Mesenchymal stem cell (in vitro differentiated cells and primary cell): ENCODE measurements at regions not wholly inside any gene's neighbourhood (a gene's known extent, or its start where the extent isn't known, plus 50 kb on each side); places are given as distances from the start of the nearest gene placed in this dataset.

ENCODE experiments used
- DNase-seq: peaks from one replicate; pipeline ENCODE4 v3.0.0-alpha.2; 2013
- H2AFZ ChIP-seq: one replicate; pipeline ENCODE4 v1.6.1; 2013; ENCODE audit warnings: low read depth, mild to moderate bottlenecking, control low read depth, inconsistent platforms, low read length, moderate library complexity
- H2AK5ac ChIP-seq: 2 replicates; pipeline ENCODE4 v1.6.1; 2013; ENCODE audit warnings: low read length, moderate library complexity, mild to moderate bottlenecking, inconsistent platforms; ENCODE audit not compliant: severe bottlenecking
- H2BK120ac ChIP-seq: one replicate; pipeline ENCODE4 v1.6.1; 2013; ENCODE audit warnings: low read depth, mild to moderate bottlenecking, inconsistent platforms, low read length, moderate library complexity
- H2BK12ac ChIP-seq, 2 experiments: one replicate each; pipeline ENCODE4 v1.6.1; 2013; ENCODE audit warnings: inconsistent platforms in 2 of 2, low read length in 2 of 2, mild to moderate bottlenecking in 2 of 2, moderate library complexity in 2 of 2, control low read depth in 1 of 2
- H2BK15ac ChIP-seq: one replicate; pipeline ENCODE4 v1.6.1; 2013; ENCODE audit warnings: mild to moderate bottlenecking, low read depth, inconsistent platforms; ENCODE audit not compliant: poor library complexity, severe bottlenecking
- H2BK5ac ChIP-seq: 2 replicates; pipeline ENCODE4 v1.6.1; 2013; ENCODE audit warnings: low read depth, mild to moderate bottlenecking, low read length, control low read depth, inconsistent platforms; ENCODE audit not compliant: poor library complexity, severe bottlenecking
- H3K14ac ChIP-seq, 2 experiments: one replicate each; pipeline ENCODE4 v1.6.1; 2013; ENCODE audit warnings: inconsistent platforms in 2 of 2, low read length in 2 of 2, control low read depth in 1 of 2, mild to moderate bottlenecking in 1 of 2, moderate library complexity in 1 of 2
- H3K18ac ChIP-seq, 2 experiments: one replicate each; pipeline ENCODE4 v1.6.1; 2013; ENCODE audit warnings: inconsistent platforms in 2 of 2, low read length in 2 of 2, control low read depth in 1 of 2, low read depth in 1 of 2, mild to moderate bottlenecking in 1 of 2
- H3K23ac ChIP-seq, 2 experiments: one replicate each; pipeline ENCODE4 v1.6.1; 2013; ENCODE audit warnings: inconsistent platforms in 2 of 2, low read length in 2 of 2, mild to moderate bottlenecking in 2 of 2, moderate library complexity in 2 of 2, control low read depth in 1 of 2
- H3K27ac ChIP-seq: 2 replicates; pipeline ENCODE4 v1.5.1; 2013; ENCODE audit warnings: mild to moderate bottlenecking, moderate library complexity, low read length, control low read depth, inconsistent platforms; ENCODE audit not compliant: poor library complexity, severe bottlenecking
- H3K27me3 ChIP-seq, 2 experiments: 2 replicates each; pipeline versions ENCODE4 v1.6.1 to v1.7.0; 2013; ENCODE audit warnings: low read length in 2 of 2, mild to moderate bottlenecking in 2 of 2, moderate library complexity in 2 of 2, control low read depth in 1 of 2, inconsistent platforms in 1 of 2; ENCODE audit not compliant: control insufficient read depth in 1 of 2, insufficient read depth in 1 of 2
- H3K36me3 ChIP-seq, 2 experiments: 2 replicates each; pipeline versions ENCODE4 v1.6.1 to v1.7.0; 2013; ENCODE audit warnings: low read length in 2 of 2, control low read depth in 1 of 2, inconsistent platforms in 1 of 2, low read depth in 1 of 2, mild to moderate bottlenecking in 1 of 2; ENCODE audit not compliant: insufficient read depth in 2 of 2, control insufficient read depth in 1 of 2
- H3K4ac ChIP-seq, 2 experiments: one replicate each; pipeline ENCODE4 v1.6.1; 2013; ENCODE audit warnings: inconsistent platforms in 2 of 2, low read length in 2 of 2, mild to moderate bottlenecking in 2 of 2, moderate library complexity in 2 of 2, control low read depth in 1 of 2, low read depth in 1 of 2
- H3K4me1 ChIP-seq: 2 replicates; pipeline ENCODE4 v1.6.1; 2013; ENCODE audit warnings: low read depth, low read length, control low read depth; ENCODE audit not compliant: control insufficient read depth, insufficient read depth
- H3K4me2 ChIP-seq: 2 replicates; pipeline ENCODE4 v1.6.1; 2013; ENCODE audit warnings: low read length, mild to moderate bottlenecking, inconsistent platforms; ENCODE audit not compliant: poor library complexity, severe bottlenecking
- H3K4me3 ChIP-seq, 2 experiments: 2 replicates each; pipeline versions ENCODE4 v1.5.1 to v1.7.0; 2013; ENCODE audit warnings: low read length in 2 of 2, mild to moderate bottlenecking in 2 of 2, control low read depth in 1 of 2, low read depth in 1 of 2; ENCODE audit not compliant: insufficient read depth in 1 of 2
- H3K79me1 ChIP-seq: replicated peaks from 2 replicates; pipeline ENCODE4 v1.6.1; 2013; ENCODE audit warnings: mild to moderate bottlenecking, control low read depth, low read length, inconsistent platforms; ENCODE audit not compliant: poor library complexity, severe bottlenecking
- H3K9ac ChIP-seq: 2 replicates; pipeline ENCODE4 v1.7.0; 2013; ENCODE audit warnings: mild to moderate bottlenecking, low read length, moderate library complexity
- H3K9me3 ChIP-seq: 2 replicates; pipeline ENCODE4 v1.7.0; 2013; ENCODE audit warnings: mild to moderate bottlenecking, low read length; ENCODE audit not compliant: control insufficient read depth
- H4K8ac ChIP-seq: one replicate; pipeline ENCODE4 v1.6.1; 2013; ENCODE audit warnings: inconsistent platforms, mild to moderate bottlenecking, low read length, moderate library complexity
- H4K91ac ChIP-seq: one replicate; pipeline ENCODE4 v1.6.1; 2013; ENCODE audit warnings: mild to moderate bottlenecking, low read length, inconsistent platforms
- WGBS: methylation state at CpG from one replicate; pipeline ENCODE4 v1.1.7; 2013; ENCODE audit warnings: mixed read lengths; 5-methylcytosine and 5-hydroxymethylcytosine counted together

DNA sequence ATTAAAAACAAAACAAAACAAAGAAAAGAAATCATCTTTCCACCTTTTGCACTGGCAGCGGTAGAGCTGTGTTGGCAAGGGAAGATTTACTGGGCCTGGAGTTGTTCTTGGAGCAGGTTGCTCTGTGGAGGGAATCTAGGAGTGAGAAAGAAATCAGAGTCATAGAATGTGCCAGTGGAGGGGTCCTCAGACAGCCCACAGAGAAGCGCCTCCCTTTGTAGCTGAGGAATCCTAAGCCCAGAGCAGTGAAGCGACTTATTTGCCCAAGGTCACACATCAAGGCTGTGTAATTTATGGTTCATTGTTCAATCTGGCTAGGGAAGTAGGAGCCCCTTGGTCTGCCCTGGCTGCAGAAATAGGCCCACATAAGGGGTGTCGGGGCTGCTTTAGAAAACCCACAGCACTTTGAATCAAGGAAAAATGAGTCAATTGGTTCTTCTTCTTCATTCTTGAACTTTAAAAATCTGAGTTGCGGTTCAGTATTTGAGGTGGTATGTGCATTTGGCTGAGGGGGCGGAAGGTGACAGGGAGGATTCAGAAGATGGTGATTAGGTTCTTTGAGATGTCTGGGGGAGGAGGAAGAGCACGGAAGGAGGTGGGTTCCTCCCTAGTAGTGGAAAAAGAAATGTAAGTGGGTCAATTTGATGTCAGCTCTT, 253.7 kb downstream of the PTEN start:
- Histone ChIP-seq H2AFZ (no peak overlapping the region), H3K36me3 (no peaks in the 10 kb centered on the region), H3K4me2 (no peak overlapping the region), H2BK12ac (no peak overlapping the region), H3K27ac (no peak overlapping the region), H3K4me1 (peaks cover 1% of the 10 kb centered on the region), H3K79me1 (no peaks in the 10 kb centered on the region), H2BK15ac (no peak overlapping the region), H3K18ac (no peak overlapping the region), H3K4me3 (no peak overlapping the region), H3K4ac (no peak overlapping the region), H3K9ac (peak overlapping the region; percentile 35), H2AK5ac (no peak overlapping the region), H3K9me3 (no peaks in the 10 kb centered on the region), H3K23ac (no peak overlapping the region), H4K8ac (no peak overlapping the region), H3K14ac (no peak overlapping the region), H3K27me3 (no peaks in the 10 kb centered on the region), H2BK5ac (peak overlapping the region; percentile 24), H4K91ac (no peak overlapping the region), H2BK120ac (no peak overlapping the region)
- no peak for DNase-seq
- 95% methylated on average over 7 of the region's 7 CpGs for WGBS

- Histone ChIP-seq H3K9ac (no peak overlapping the region), H3K14ac (no peak overlapping the region), H2AK5ac (no peak overlapping the region), H3K23ac (no peak overlapping the region), H4K91ac (no peak overlapping the region), H2BK12ac (no peak overlapping the region), H3K27ac (no peak overlapping the region), H3K79me1 (no peaks in the 10 kb centered on the region), H2AFZ (no peak overlapping the region), H3K4me1 (peaks cover 1% of the 10 kb centered on the region), H2BK15ac (no peak overlapping the region), H3K4me3 (no peak overlapping the region), H3K27me3 (no peaks in the 10 kb centered on the region), H3K9me3 (no peaks in the 10 kb centered on the region), H4K8ac (no peak overlapping the region), H2BK120ac (no peak overlapping the region), H3K4ac (no peak overlapping the region), H3K36me3 (no peaks in the 10 kb centered on the region), H3K4me2 (no peak overlapping the region), H3K18ac (no peak overlapping the region), H2BK5ac (no peak overlapping the region)
- no peak for DNase-seq
- WGBS = 99% methylated on average over 3 of the region's 4 CpGs
Observed at GRCh38 chr10:88117869-88118632, 254.6 kb downstream of the PTEN start.

GRCh38 chr10:88118729-88119128, 255.3 kb downstream of the PTEN start:
- Histone ChIP-seq H3K9me3 (no peaks in the 10 kb centered on the region), H4K8ac (no peak overlapping the region), H3K4me1 (no peaks in the 10 kb centered on the region), H3K4me2 (no peak overlapping the region), H3K18ac (no peak overlapping the region), H4K91ac (no peak overlapping the region), H2BK15ac (no peak overlapping the region), H3K79me1 (no peaks in the 10 kb centered on the region), H3K36me3 (no peaks in the 10 kb centered on the region), H3K14ac (no peak overlapping the region), H2AK5ac (no peak overlapping the region), H3K27me3 (no peaks in the 10 kb centered on the region), H2BK5ac (no peak overlapping the region), H3K9ac (no peak overlapping the region), H2AFZ (no peak overlapping the region), H2BK120ac (no peak overlapping the region), H3K23ac (no peak overlapping the region), H3K4me3 (no peak overlapping the region), H3K27ac (no peak overlapping the region), H3K4ac (no peak overlapping the region), H2BK12ac (no peak overlapping the region)
- DNase-seq = peak; percentile 43
- WGBS = 93% methylated on average over 4 of the region's 4 CpGs

- no peak overlapping the region for H4K8ac ChIP-seq
Observed at GRCh38 chr10:88119160-88119559, 255.7 kb downstream of the PTEN start.

More at GRCh38 chr10:88119160-88119559, 255.7 kb downstream of the PTEN start:
- H3K4me2 ChIP-seq = no peak overlapping the region
- H2BK12ac ChIP-seq = no peak overlapping the region
- no peak overlapping the region for H3K27ac ChIP-seq
- H3K23ac ChIP-seq = no peak overlapping the region
- H4K91ac ChIP-seq = no peak overlapping the region
- no peak overlapping the region for H3K9ac ChIP-seq
- H2BK15ac ChIP-seq = no peak overlapping the region
- no peak overlapping the region for H3K14ac ChIP-seq
- no peaks in the 10 kb centered on the region for H3K4me1 ChIP-seq
- no peak overlapping the region for H3K4me3 ChIP-seq
- WGBS = 97% methylated on average over 2 of the region's 2 CpGs
- no peak for DNase-seq
- H2AFZ ChIP-seq = no peak overlapping the region
- no peaks in the 10 kb centered on the region for H3K9me3 ChIP-seq
- H3K79me1 ChIP-seq = no peaks in the 10 kb centered on the region
- no peak overlapping the region for H2AK5ac ChIP-seq
- H2BK5ac ChIP-seq = no peak overlapping the region
- no peaks in the 10 kb centered on the region for H3K27me3 ChIP-seq
- H3K4ac ChIP-seq = no peak overlapping the region
- no peak overlapping the region for H2BK120ac ChIP-seq
- H3K18ac ChIP-seq = no peak overlapping the region
- H3K36me3 ChIP-seq = no peaks in the 10 kb centered on the region
